ENCODE measurements at regions not wholly inside any gene's neighbourhood (a gene's known extent, or its start where the extent isn't known, plus 50 kb on each side); places are given as distances from the start of the nearest gene placed in this dataset.

DNA sequence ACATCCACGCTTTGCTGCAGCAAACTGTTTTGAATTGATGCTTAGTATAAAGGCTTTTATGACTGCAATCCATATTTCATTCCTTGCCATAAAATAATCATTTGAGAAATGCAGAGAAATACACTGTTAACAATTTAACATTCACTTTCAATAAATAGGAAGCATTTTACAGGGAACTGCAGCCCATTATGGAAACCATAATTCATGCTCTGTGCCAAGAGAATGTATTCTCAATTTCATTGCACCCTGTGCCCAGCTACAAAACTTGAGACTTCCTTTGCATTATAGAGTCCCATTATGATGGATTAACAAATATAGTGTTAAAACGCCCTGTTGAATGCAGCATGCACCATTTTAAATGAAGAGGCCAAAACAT, 134.0 kb downstream of the MED10 start:
- TF ChIP-seq POLR2A (IDR thresholded peaks at IDR 0.05), result no peak
- TF ChIP-seq CTCF (IDR thresholded peaks at IDR 0.05), result no peak

All from sigmoid colon (tissue), 3 donors.